ENCODE measurements at regions not wholly inside any gene's neighbourhood (a gene's known extent, or its start where the extent isn't known, plus 50 kb on each side); places are given as distances from the start of the nearest gene placed in this dataset.

DNA sequence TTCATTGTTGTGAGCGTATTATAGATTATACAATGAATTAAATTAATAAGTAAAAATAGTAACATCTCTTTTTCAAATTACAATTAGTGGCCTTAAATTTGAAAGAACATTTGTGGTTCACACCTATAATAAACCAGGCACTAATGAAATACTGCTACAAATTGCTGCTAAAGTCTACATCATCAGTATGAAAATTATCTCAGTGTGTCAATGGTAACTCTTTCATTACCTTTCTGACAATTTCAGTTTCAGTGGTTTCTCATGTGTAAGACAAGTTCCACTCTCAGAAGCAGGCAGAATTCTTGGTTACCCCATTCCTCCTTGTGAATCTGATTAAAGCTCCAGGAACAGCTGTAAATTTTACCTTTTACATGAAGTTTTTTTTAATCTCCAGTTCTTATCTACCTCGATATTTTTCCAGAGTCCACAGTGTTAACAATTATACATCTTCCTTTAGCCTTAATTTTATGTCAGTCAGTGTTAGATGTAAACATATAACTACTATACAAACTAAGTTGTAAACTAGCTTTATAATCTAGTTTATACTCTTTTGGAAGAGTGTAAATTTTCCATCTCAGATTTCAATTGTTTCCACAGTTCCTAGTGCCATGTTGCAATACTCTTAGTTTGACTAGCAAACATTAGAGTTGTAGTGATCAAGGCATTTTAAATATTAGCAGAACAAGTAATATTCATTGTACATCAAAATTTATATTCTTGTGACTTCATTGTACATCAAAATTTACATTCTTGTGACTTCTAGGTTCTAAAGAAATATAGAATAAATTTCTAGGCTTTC lies 1038.4 kb downstream of the EPHA7 start:
- TF ChIP-seq, protein P1, sequence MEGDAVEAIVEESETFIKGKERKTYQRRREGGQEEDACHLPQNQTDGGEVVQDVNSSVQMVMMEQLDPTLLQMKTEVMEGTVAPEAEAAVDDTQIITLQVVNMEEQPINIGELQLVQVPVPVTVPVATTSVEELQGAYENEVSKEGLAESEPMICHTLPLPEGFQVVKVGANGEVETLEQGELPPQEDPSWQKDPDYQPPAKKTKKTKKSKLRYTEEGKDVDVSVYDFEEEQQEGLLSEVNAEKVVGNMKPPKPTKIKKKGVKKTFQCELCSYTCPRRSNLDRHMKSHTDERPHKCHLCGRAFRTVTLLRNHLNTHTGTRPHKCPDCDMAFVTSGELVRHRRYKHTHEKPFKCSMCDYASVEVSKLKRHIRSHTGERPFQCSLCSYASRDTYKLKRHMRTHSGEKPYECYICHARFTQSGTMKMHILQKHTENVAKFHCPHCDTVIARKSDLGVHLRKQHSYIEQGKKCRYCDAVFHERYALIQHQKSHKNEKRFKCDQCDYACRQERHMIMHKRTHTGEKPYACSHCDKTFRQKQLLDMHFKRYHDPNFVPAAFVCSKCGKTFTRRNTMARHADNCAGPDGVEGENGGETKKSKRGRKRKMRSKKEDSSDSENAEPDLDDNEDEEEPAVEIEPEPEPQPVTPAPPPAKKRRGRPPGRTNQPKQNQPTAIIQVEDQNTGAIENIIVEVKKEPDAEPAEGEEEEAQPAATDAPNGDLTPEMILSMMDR (conservative IDR thresholded peaks at IDR 0.05; ENCODE audit: low read depth, low read length) = no peak
- TF ChIP-seq EZH2 (IDR thresholded peaks at IDR 0.05; ENCODE audit: borderline replicate concordance, low read depth, low read length, poor library complexity, severe bottlenecking) = no peak

Measured in A673 (cell line).